WTC11 (cell line): ENCODE measurements at regions not wholly inside any gene's neighbourhood (a gene's known extent, or its start where the extent isn't known, plus 50 kb on each side); places are given as distances from the start of the nearest gene placed in this dataset.

ENCODE experiments used
- ARID4B ChIP-seq: sonication (generic); formaldehyde crosslinking; IDR thresholded peaks from 2 replicates; pipeline ENCODE4 v1.8.0; 2023; ENCODE audit warnings: missing genetic modification reagents, mild to moderate bottlenecking, borderline replicate concordance
- CREB1 ChIP-seq: sonication (generic); formaldehyde crosslinking; IDR thresholded peaks from 2 replicates; pipeline ENCODE4 v1.8.0; 2023; ENCODE audit warnings: mild to moderate bottlenecking, missing genetic modification reagents
- GRHL2 ChIP-seq: fragments of 250-450 bp; sonication (Bioruptor Pico); IDR thresholded peaks from 2 replicates; pipeline ENCODE4 v1.8.0; 2022; ENCODE audit warnings: mild to moderate bottlenecking, moderate library complexity; ENCODE audit not compliant: insufficient replicate concordance, severe bottlenecking
- HMGXB4 ChIP-seq: sonication (generic); formaldehyde crosslinking; IDR thresholded peaks from 2 replicates; pipeline ENCODE4 v1.8.1; 2023; ENCODE audit warnings: mild to moderate bottlenecking, moderate library complexity, missing genetic modification reagents
- JUN ChIP-seq: sonication (generic); formaldehyde crosslinking; IDR thresholded peaks from 2 replicates; pipeline ENCODE4 v1.8.0; 2023; ENCODE audit warnings: mild to moderate bottlenecking, missing genetic modification reagents
- MAX ChIP-seq: sonication (generic); formaldehyde crosslinking; IDR thresholded peaks from 2 replicates; pipeline ENCODE4 v1.8.0; 2022; ENCODE audit warnings: mild to moderate bottlenecking, missing genetic modification reagents
- NFE2L1 ChIP-seq: sonication (generic); formaldehyde crosslinking; IDR thresholded peaks from 2 replicates; pipeline ENCODE4 v1.8.1; 2023; ENCODE audit warnings: missing genetic modification reagents
- NFYB ChIP-seq: sonication (generic); formaldehyde crosslinking; conservative IDR thresholded peaks from 2 replicates; pipeline ENCODE4 v1.8.0; 2022; ENCODE audit warnings: low read depth, missing genetic modification reagents
- ZNF317 ChIP-seq: sonication (generic); formaldehyde crosslinking; IDR thresholded peaks from 2 replicates; pipeline ENCODE4 v1.8.1; 2023; ENCODE audit warnings: low read depth, mild to moderate bottlenecking, moderate library complexity, missing genetic modification reagents, borderline replicate concordance
- ZNF396 ChIP-seq: fragments of 250-450 bp; sonication (Bioruptor Pico); IDR thresholded peaks from 2 replicates; pipeline ENCODE4 v1.8.0; 2021; ENCODE audit warnings: mild to moderate bottlenecking, moderate library complexity, borderline replicate concordance
- ZNF512 ChIP-seq: sonication (generic); formaldehyde crosslinking; IDR thresholded peaks from 2 replicates; pipeline ENCODE4 v1.8.1; 2022; ENCODE audit warnings: missing genetic modification reagents, borderline replicate concordance
- TF ChIP-seq, protein P1 (sequence below): fragments of 200-600 bp; IDR thresholded peaks from 2 replicates; pipeline ENCODE4 v1.8.0; 2022; ENCODE audit warnings: antibody characterized with exemption
- TF ChIP-seq, protein P2 (sequence below): sonication (generic); formaldehyde crosslinking; conservative IDR thresholded peaks from 2 replicates; pipeline ENCODE4 v1.8.1; 2022; ENCODE audit warnings: mild to moderate bottlenecking, missing genetic modification reagents
- TF ChIP-seq, protein P3 (sequence below): sonication (generic); formaldehyde crosslinking; IDR thresholded peaks from 2 replicates; pipeline ENCODE4 v1.8.1; 2023; ENCODE audit warnings: mild to moderate bottlenecking, missing genetic modification reagents, moderate library complexity

- TF ChIP-seq ZNF396 (CRISPR knock-in tag) (no peak), ZNF512 (CRISPR knock-in tag) (no peak), NFE2L1 (no peak), HMGXB4 (no peak), GRHL2 (CRISPR knock-in tag) (no peak), ZNF317 (no peak), MAX (no peak), JUN (CRISPR knock-in tag) (no peak), NFYB (no peak), CREB1 (no peak), ARID4B (no peak)
- TF ChIP-seq, protein P1, sequence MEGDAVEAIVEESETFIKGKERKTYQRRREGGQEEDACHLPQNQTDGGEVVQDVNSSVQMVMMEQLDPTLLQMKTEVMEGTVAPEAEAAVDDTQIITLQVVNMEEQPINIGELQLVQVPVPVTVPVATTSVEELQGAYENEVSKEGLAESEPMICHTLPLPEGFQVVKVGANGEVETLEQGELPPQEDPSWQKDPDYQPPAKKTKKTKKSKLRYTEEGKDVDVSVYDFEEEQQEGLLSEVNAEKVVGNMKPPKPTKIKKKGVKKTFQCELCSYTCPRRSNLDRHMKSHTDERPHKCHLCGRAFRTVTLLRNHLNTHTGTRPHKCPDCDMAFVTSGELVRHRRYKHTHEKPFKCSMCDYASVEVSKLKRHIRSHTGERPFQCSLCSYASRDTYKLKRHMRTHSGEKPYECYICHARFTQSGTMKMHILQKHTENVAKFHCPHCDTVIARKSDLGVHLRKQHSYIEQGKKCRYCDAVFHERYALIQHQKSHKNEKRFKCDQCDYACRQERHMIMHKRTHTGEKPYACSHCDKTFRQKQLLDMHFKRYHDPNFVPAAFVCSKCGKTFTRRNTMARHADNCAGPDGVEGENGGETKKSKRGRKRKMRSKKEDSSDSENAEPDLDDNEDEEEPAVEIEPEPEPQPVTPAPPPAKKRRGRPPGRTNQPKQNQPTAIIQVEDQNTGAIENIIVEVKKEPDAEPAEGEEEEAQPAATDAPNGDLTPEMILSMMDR = no peak
- TF ChIP-seq, protein P2, sequence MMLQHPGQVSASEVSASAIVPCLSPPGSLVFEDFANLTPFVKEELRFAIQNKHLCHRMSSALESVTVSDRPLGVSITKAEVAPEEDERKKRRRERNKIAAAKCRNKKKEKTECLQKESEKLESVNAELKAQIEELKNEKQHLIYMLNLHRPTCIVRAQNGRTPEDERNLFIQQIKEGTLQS = no peak
- TF ChIP-seq, protein P3, sequence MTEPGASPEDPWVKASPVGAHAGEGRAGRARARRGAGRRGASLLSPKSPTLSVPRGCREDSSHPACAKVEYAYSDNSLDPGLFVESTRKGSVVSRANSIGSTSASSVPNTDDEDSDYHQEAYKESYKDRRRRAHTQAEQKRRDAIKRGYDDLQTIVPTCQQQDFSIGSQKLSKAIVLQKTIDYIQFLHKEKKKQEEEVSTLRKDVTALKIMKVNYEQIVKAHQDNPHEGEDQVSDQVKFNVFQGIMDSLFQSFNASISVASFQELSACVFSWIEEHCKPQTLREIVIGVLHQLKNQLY (CRISPR knock-in tag) = no peak
These were observed 657.9 kb upstream of the CT83 start for GRCh38 chrX:117120700-117121099.
